Astrocyte of the spinal cord (primary cell): ENCODE measurements at regions not wholly inside any gene's neighbourhood (a gene's known extent, or its start where the extent isn't known, plus 50 kb on each side); places are given as distances from the start of the nearest gene placed in this dataset.

Experiments
- DNase-seq: peaks from one replicate; pipeline ENCODE4 v3.0.0; 2011; ENCODE audit warnings: low read depth, low spot score
- H3K4me3 ChIP-seq: 2 replicates; pipeline ENCODE4 v1.5.1; 2011; ENCODE audit warnings: low read depth, mild to moderate bottlenecking, low read length, moderate library complexity
- in situ Hi-C: cut with HindIII; loops from 2 replicates; pipeline ENCODE4 v1.10.0; 2017; ENCODE audit warnings: low sequenced_read_pairs
- TF ChIP-seq, protein P1 (sequence below): IDR thresholded peaks from 2 replicates; pipeline ENCODE4 v1.5.1; 2012; ENCODE audit warnings: low read depth, mild to moderate bottlenecking, low read length, inconsistent platforms

DNA sequence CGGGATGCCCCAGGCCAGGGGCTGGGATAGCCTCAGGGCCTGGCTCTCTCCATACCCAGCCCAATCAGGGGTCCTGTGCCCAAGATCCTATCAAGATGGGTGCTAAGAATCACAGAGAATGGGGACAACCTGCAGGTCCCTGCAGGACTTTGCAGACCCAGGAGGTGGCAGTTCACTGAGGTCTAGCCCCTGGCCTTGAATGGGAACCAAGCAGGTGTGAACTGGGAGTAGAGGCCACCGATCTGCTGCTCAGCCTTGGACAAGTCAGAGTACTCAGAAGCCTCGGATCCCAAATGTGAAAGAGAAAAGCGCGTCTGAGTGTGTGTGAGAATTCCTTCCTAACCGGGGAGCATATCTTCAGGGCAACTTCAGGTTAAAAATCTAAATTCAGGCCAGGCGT is 76.2 kb downstream of the ARL6IP4 start:
- DNase-seq = no peak
- TF ChIP-seq, protein P1, sequence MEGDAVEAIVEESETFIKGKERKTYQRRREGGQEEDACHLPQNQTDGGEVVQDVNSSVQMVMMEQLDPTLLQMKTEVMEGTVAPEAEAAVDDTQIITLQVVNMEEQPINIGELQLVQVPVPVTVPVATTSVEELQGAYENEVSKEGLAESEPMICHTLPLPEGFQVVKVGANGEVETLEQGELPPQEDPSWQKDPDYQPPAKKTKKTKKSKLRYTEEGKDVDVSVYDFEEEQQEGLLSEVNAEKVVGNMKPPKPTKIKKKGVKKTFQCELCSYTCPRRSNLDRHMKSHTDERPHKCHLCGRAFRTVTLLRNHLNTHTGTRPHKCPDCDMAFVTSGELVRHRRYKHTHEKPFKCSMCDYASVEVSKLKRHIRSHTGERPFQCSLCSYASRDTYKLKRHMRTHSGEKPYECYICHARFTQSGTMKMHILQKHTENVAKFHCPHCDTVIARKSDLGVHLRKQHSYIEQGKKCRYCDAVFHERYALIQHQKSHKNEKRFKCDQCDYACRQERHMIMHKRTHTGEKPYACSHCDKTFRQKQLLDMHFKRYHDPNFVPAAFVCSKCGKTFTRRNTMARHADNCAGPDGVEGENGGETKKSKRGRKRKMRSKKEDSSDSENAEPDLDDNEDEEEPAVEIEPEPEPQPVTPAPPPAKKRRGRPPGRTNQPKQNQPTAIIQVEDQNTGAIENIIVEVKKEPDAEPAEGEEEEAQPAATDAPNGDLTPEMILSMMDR = no peak
- no peak overlapping the region for H3K4me3 ChIP-seq
- in situ Hi-C loops = no loop called here

DNA sequence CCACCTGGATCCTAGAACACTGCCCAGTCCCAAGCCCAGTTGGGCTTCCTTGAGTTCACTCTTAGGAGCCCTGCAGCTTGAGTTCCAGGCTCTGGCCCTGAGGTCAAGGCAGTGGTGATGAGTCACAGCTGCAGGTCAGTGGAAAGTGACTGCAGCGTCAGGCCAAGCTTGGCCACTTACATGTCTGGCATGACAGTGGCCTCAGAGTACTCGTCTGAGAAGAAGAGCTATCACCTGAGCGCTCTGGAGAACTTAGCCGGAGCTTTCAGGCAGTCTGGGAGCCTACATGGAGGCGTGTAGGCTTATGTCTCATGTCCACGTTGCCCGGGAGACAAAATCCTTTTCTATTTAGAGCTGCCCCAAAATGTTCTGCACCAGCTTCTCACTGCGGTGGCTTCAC is 75.6 kb downstream of the ARL6IP4 start:
- in situ Hi-C loops = no loop called here
- H3K4me3 ChIP-seq = no peak overlapping the region
- DNase-seq = no peak
- TF ChIP-seq, protein P1 = no peak

DNA sequence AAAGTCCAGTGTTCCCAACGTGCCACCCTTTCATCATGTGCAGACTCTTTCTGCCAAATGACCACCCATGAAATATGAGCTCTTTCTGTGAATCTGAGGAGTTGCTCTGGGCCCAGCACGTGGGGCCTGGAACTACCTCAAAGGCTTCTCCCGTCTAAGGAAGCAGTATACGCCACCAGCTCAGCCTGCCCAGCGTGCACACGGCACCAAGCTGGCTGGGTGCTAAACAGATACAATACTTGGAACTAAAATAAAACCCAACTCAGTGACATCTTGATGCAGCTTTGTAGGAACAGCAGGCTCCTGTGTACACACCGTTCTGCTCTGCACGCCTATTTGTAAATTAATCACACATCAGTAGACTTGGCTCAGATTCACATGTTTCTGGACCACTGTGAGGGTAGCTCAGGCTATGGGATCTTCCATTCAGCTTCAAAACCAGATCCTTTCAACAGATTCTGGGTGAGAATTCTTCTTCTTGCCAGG is 74.8 kb downstream of the ARL6IP4 start:
- DNase-seq = peak; percentile 25
- TF ChIP-seq, protein P1 = no peak
- in situ Hi-C loops = no loop called here
- H3K4me3 ChIP-seq = no peak overlapping the region

GRCh38 chr12:123054371-123054770 is 73.9 kb downstream of the ARL6IP4 start:
- DNase-seq = no peak
- H3K4me3 ChIP-seq = no peak overlapping the region
- in situ Hi-C loops = no loop called here
- TF ChIP-seq, protein P1 = no peak

DNA sequence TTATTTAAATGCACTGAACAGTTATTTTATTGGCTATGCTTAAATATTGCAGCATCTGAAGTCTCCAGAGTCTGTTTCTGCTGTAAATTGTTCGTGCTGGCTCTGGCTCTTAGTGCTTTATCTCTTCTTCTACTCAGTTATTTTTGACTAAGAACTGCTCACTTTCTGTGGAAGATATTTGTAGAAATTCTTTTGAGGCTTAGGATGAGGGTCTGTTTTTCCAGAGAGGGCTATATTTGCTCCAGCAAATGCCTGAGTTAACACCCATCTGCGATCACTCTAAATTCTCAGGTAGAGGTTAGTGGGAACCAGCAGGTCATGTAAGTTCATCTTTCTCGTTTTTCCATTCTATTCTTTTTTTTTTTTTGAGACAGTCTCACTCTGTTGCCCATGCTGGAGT is 71.1 kb downstream of the ARL6IP4 start:
- in situ Hi-C loops = no loop called here
- TF ChIP-seq, protein P1 = no peak
- H3K4me3 ChIP-seq = no peak overlapping the region
- DNase-seq = no peak

DNA sequence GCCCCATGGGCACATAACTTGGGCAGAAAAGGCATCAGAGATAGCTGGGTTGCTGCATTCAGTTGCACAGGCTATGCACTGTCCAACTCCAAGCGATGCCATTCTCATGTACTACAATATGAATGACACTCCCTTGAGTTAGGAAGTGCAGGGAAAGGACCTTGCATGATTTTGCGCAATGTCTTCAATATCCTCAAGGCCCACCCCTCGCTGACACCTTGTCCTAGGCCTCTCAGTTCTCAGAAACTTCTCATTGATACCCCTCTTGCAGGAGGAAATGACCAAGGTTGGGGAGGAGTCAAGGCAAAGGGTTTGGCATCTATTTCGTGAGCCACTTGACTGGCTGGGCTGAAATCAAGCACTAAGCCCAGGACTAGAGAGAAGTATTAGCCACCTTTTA is 70.4 kb downstream of the ARL6IP4 start:
- no peak for DNase-seq
- in situ Hi-C loops = no loop called here
- TF ChIP-seq, protein P1 = no peak
- H3K4me3 ChIP-seq = no peak overlapping the region

- TF ChIP-seq, protein P1 = no peak
- in situ Hi-C loops = no loop called here
- H3K4me3 ChIP-seq = no peak overlapping the region
- DNase-seq = peak; percentile 36
These were observed 69.9 kb downstream of the ARL6IP4 start for GRCh38 chr12:123050331-123050831.
